ENCODE measurements at regions not wholly inside any gene's neighbourhood (a gene's known extent, or its start where the extent isn't known, plus 50 kb on each side); places are given as distances from the start of the nearest gene placed in this dataset.

GRCh38 chr2:56960581-56960980, 776.8 kb downstream of the CCDC85A start:
- no peak overlapping the region for H2AFZ ChIP-seq (ENCODE audit: low read length)
- no peaks in the 10 kb centered on the region for H3K27me3 ChIP-seq (ENCODE audit: control insufficient read depth in 1 of 2, insufficient read depth in 2 of 2, low read length in 2 of 2)
- FAIRE-seq (no peak), ATAC-seq (no peak), DNase-seq (ENCODE audit: low spot score) (no peak)
- in situ Hi-C loops (cut with HindIII; ENCODE audit: extremely low pct_ligation_motif_present, low pct_unique_long_range_greater_than_20kb): no loop called here
- intact Hi-C loops (cut with micrococcal nuclease; ENCODE audit: unreplicated experiment): no loop called here
- TF ChIP-seq ZNF567 (CRISPR knock-in tag; IDR thresholded peaks at IDR 0.05; ENCODE audit: borderline replicate concordance) (no peak), ZNF776 (CRISPR knock-in tag; IDR thresholded peaks at IDR 0.05) (no peak), ZNF749 (CRISPR knock-in tag; IDR thresholded peaks at IDR 0.05; ENCODE audit: borderline replicate concordance) (no peak), SPEN (CRISPR knock-in tag; IDR thresholded peaks at IDR 0.05; ENCODE audit: low read depth) (no peak), SMAD9 (CRISPR knock-in tag; IDR thresholded peaks at IDR 0.05) (no peak), NCOA5 (CRISPR knock-in tag; IDR thresholded peaks at IDR 0.05) (no peak), ZNF317 (CRISPR knock-in tag; IDR thresholded peaks at IDR 0.05) (no peak)
- CTCF ChIA-PET (ENCODE audit: low intra/inter-chr PET ratio, low total read pairs): no interaction called here
- POLR2A ChIA-PET: no interaction called here
- BruUV-seq (replicated peaks): no TSS peak
- H3K9ac ChIP-seq (ENCODE audit: insufficient read depth, low read depth, low read length): no peak overlapping the region
- 0% methylated on average over 1 of the region's 1 CpG for WGBS (ENCODE audit: low lambda C conversion rate)
- H3K4me1 ChIP-seq (ENCODE audit: insufficient read depth, low read length): no peaks in the 10 kb centered on the region
- peaks cover 90% of the 10 kb centered on the region for H3K9me3 ChIP-seq (ENCODE audit: low read length)
- H3K36me3 ChIP-seq (replicated peaks in 1 of 2; ENCODE audit: control insufficient read depth in 1 of 2, insufficient read depth in 2 of 2, low read length in 2 of 2): no peaks in the 10 kb centered on the region
- H3K4me3 ChIP-seq (replicated peaks in 1 of 3; ENCODE audit: insufficient read depth in 1 of 3, low read depth in 2 of 3, low read length in 3 of 3): no peak overlapping the region
- H3K79me2 ChIP-seq (ENCODE audit: insufficient read depth, low read length): no peaks in the 10 kb centered on the region
- H4K20me1 ChIP-seq (ENCODE audit: insufficient read depth, low read length): no peaks in the 10 kb centered on the region
- H3K4me2 ChIP-seq (ENCODE audit: low read depth, low read length): no peak overlapping the region
- H3K27ac ChIP-seq (ENCODE audit: extremely low read length, insufficient read depth, low read length): no peak overlapping the region

DNA sequence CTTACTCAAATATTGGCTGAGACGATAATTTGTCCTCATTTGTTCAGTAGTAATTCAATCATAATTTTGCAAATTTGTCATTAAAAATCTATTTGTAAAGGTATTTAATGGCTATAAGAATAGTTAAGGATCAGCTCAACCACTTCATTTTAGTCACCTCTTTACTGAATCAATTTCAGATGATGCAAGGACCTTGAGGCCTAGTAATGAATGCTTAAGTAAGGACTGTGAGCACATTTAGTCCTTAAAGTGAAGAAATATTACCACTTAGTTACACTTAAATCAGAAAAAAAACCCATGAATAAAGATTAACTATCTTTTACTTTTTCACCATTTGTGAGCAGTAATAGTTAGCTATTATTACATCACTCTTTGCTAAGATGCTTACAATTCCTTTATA, 778.9 kb downstream of the CCDC85A start:
- 18% methylated on average over 1 of the region's 1 CpG for WGBS (ENCODE audit: low lambda C conversion rate)
- Histone ChIP-seq H3K4me1 (ENCODE audit: insufficient read depth, low read length) (no peaks in the 10 kb centered on the region), H3K9me3 (ENCODE audit: low read length) (peaks cover 87% of the 10 kb centered on the region), H3K4me3 (replicated peaks in 1 of 3; ENCODE audit: insufficient read depth in 1 of 3, low read depth in 2 of 3, low read length in 3 of 3) (no peak overlapping the region), H4K20me1 (ENCODE audit: insufficient read depth, low read length) (no peaks in the 10 kb centered on the region), H3K27ac (ENCODE audit: extremely low read length, insufficient read depth, low read length) (no peak overlapping the region), H3K36me3 (replicated peaks in 1 of 2; ENCODE audit: control insufficient read depth in 1 of 2, insufficient read depth in 2 of 2, low read length in 2 of 2) (no peaks in the 10 kb centered on the region), H2AFZ (ENCODE audit: low read length) (no peak overlapping the region), H3K27me3 (ENCODE audit: control insufficient read depth in 1 of 2, insufficient read depth in 2 of 2, low read length in 2 of 2) (no peaks in the 10 kb centered on the region), H3K4me2 (ENCODE audit: low read depth, low read length) (no peak overlapping the region), H3K9ac (ENCODE audit: insufficient read depth, low read depth, low read length) (no peak overlapping the region), H3K79me2 (ENCODE audit: insufficient read depth, low read length) (no peaks in the 10 kb centered on the region)
- DNase-seq (ENCODE audit: low spot score) (no peak), FAIRE-seq (no peak), ATAC-seq (no peak)
- intact Hi-C loops (cut with micrococcal nuclease; ENCODE audit: unreplicated experiment): no loop called here
- no TSS peak for BruUV-seq (replicated peaks)
- ChIA-PET POLR2A (no interaction called here), CTCF (ENCODE audit: low intra/inter-chr PET ratio, low total read pairs) (no interaction called here)
- in situ Hi-C loops (cut with HindIII; ENCODE audit: extremely low pct_ligation_motif_present, low pct_unique_long_range_greater_than_20kb): no loop called here
- TF ChIP-seq MATR3 (CRISPR knock-in tag; IDR thresholded peaks at IDR 0.05): no peak
- TF ChIP-seq NRL (CRISPR knock-in tag; IDR thresholded peaks at IDR 0.05; ENCODE audit: borderline replicate concordance): no peak
- no peak for TF ChIP-seq PHF8 (CRISPR knock-in tag; IDR thresholded peaks at IDR 0.05)
- no peak for TF ChIP-seq ZNF350 (CRISPR knock-in tag; IDR thresholded peaks at IDR 0.05; ENCODE audit: borderline replicate concordance, low read depth)
- TF ChIP-seq, protein P1, sequence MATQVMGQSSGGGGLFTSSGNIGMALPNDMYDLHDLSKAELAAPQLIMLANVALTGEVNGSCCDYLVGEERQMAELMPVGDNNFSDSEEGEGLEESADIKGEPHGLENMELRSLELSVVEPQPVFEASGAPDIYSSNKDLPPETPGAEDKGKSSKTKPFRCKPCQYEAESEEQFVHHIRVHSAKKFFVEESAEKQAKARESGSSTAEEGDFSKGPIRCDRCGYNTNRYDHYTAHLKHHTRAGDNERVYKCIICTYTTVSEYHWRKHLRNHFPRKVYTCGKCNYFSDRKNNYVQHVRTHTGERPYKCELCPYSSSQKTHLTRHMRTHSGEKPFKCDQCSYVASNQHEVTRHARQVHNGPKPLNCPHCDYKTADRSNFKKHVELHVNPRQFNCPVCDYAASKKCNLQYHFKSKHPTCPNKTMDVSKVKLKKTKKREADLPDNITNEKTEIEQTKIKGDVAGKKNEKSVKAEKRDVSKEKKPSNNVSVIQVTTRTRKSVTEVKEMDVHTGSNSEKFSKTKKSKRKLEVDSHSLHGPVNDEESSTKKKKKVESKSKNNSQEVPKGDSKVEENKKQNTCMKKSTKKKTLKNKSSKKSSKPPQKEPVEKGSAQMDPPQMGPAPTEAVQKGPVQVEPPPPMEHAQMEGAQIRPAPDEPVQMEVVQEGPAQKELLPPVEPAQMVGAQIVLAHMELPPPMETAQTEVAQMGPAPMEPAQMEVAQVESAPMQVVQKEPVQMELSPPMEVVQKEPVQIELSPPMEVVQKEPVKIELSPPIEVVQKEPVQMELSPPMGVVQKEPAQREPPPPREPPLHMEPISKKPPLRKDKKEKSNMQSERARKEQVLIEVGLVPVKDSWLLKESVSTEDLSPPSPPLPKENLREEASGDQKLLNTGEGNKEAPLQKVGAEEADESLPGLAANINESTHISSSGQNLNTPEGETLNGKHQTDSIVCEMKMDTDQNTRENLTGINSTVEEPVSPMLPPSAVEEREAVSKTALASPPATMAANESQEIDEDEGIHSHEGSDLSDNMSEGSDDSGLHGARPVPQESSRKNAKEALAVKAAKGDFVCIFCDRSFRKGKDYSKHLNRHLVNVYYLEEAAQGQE (IDR thresholded peaks at IDR 0.05; ENCODE audit: borderline replicate concordance in 1 of 2, low read depth in 1 of 2, low read length in 2 of 2): no peak
- TF ChIP-seq ELF4 (CRISPR knock-in tag; IDR thresholded peaks at IDR 0.05; ENCODE audit: borderline replicate concordance): no peak
- TF ChIP-seq KDM5B (CRISPR knock-in tag; IDR thresholded peaks at IDR 0.05; ENCODE audit: borderline replicate concordance): no peak
- TF ChIP-seq NBN (conservative IDR thresholded peaks at IDR 0.05): no peak
- no peak for TF ChIP-seq FOXM1 (CRISPR knock-in tag; IDR thresholded peaks at IDR 0.05)
